Parathyroid adenoma (tissue), 2 donors: ENCODE measurements at regions not wholly inside any gene's neighbourhood (a gene's known extent, or its start where the extent isn't known, plus 50 kb on each side); places are given as distances from the start of the nearest gene placed in this dataset.

Source experiments
- H2AFZ ChIP-seq: fragments of 300-600 bp; sonication (generic); one replicate; pipeline ENCODE4 v1.7.0; 2017; ENCODE audit warnings: antibody characterized with exemption, mild to moderate bottlenecking
- H3K27ac ChIP-seq: fragments of 300-600 bp; sonication (generic); one replicate; pipeline ENCODE4 v1.7.0; 2017
- H3K27me3 ChIP-seq: fragments of 300-600 bp; sonication (generic); one replicate; pipeline ENCODE4 v1.7.0; 2017; ENCODE audit warnings: low read length; ENCODE audit not compliant: control insufficient read depth, insufficient read depth
- H3K36me3 ChIP-seq: fragments of 300-600 bp; sonication (generic); one replicate; pipeline ENCODE4 v1.7.0; 2017; ENCODE audit warnings: low read length; ENCODE audit not compliant: control insufficient read depth, insufficient read depth
- H3K4me1 ChIP-seq: fragments of 300-600 bp; sonication (generic); one replicate; pipeline ENCODE4 v1.7.0; 2017; ENCODE audit warnings: control low read depth
- H3K4me2 ChIP-seq: fragments of 300-600 bp; sonication (generic); one replicate; pipeline ENCODE4 v1.7.0; 2017; ENCODE audit warnings: low read length
- H3K4me3 ChIP-seq: fragments of 300-600 bp; sonication (generic); one replicate; pipeline ENCODE4 v1.7.0; 2017; ENCODE audit warnings: low read depth, low read length
- H3K79me2 ChIP-seq: fragments of 300-600 bp; sonication (generic); one replicate; pipeline ENCODE4 v1.7.0; 2017; ENCODE audit warnings: control low read depth
- H3K9ac ChIP-seq: fragments of 300-600 bp; sonication (generic); one replicate; pipeline ENCODE4 v1.7.0; 2017; ENCODE audit warnings: mild to moderate bottlenecking
- H3K9me3 ChIP-seq: fragments of 300-600 bp; sonication (generic); one replicate; pipeline ENCODE4 v1.7.0; 2017; ENCODE audit warnings: low read length; ENCODE audit not compliant: control insufficient read depth
- CTCF ChIP-seq: fragments of 300-600 bp; sonication (generic); IDR thresholded peaks from one replicate; pipeline ENCODE4 v1.7.0; 2017; ENCODE audit warnings: antibody characterized with exemption, mild to moderate bottlenecking
- donor health status: primary hyperparathyroidism.

GRCh38 chr1:218642033-218642948, 297.2 kb downstream of the TGFB2 start:
- no peak for TF ChIP-seq CTCF
- Histone ChIP-seq H3K79me2 (no peaks in the 10 kb centered on the region), H3K27ac (no peak overlapping the region), H3K4me2 (no peak overlapping the region), H3K4me3 (no peak overlapping the region), H3K27me3 (no peaks in the 10 kb centered on the region), H3K36me3 (no peaks in the 10 kb centered on the region), H2AFZ (no peak overlapping the region), H3K4me1 (no peaks in the 10 kb centered on the region), H3K9ac (no peak overlapping the region), H3K9me3 (no peaks in the 10 kb centered on the region)

GRCh38 chr1:218643281-218643680, 298.1 kb downstream of the TGFB2 start:
- Histone ChIP-seq H2AFZ (no peak overlapping the region), H3K9ac (no peak overlapping the region), H3K4me3 (no peak overlapping the region), H3K27ac (no peak overlapping the region), H3K4me1 (no peaks in the 10 kb centered on the region), H3K4me2 (no peak overlapping the region), H3K27me3 (no peaks in the 10 kb centered on the region), H3K9me3 (no peaks in the 10 kb centered on the region), H3K79me2 (no peaks in the 10 kb centered on the region), H3K36me3 (no peaks in the 10 kb centered on the region)
- no peak for TF ChIP-seq CTCF

- no peak overlapping the region for H3K4me3 ChIP-seq
- no peaks in the 10 kb centered on the region for H3K4me1 ChIP-seq
- no peak for TF ChIP-seq CTCF
Observed at GRCh38 chr1:218643926-218644325, 298.8 kb downstream of the TGFB2 start.

GRCh38 chr1:218646288-218646687, 301.2 kb downstream of the TGFB2 start:
- H3K36me3 ChIP-seq = no peaks in the 10 kb centered on the region
- H2AFZ ChIP-seq = no peak overlapping the region
- H3K9ac ChIP-seq = no peak overlapping the region
- no peaks in the 10 kb centered on the region for H3K27me3 ChIP-seq
- no peak for TF ChIP-seq CTCF
- no peak overlapping the region for H3K27ac ChIP-seq
- no peaks in the 10 kb centered on the region for H3K9me3 ChIP-seq
- H3K4me3 ChIP-seq = no peak overlapping the region
- H3K4me2 ChIP-seq = no peak overlapping the region
- no peaks in the 10 kb centered on the region for H3K4me1 ChIP-seq
- no peaks in the 10 kb centered on the region for H3K79me2 ChIP-seq

More at GRCh38 chr1:218643926-218644325, 298.8 kb downstream of the TGFB2 start:
- no peaks in the 10 kb centered on the region for H3K36me3 ChIP-seq
- no peaks in the 10 kb centered on the region for H3K79me2 ChIP-seq
- H3K27ac ChIP-seq = no peak overlapping the region
- H3K4me2 ChIP-seq = no peak overlapping the region
- H3K9me3 ChIP-seq = no peaks in the 10 kb centered on the region
- H3K27me3 ChIP-seq = no peaks in the 10 kb centered on the region
- no peak overlapping the region for H2AFZ ChIP-seq
- H3K9ac ChIP-seq = no peak overlapping the region
